HepG2 (cell line): ENCODE measurements at regions not wholly inside any gene's neighbourhood (a gene's known extent, or its start where the extent isn't known, plus 50 kb on each side); places are given as distances from the start of the nearest gene placed in this dataset.

Experiments
- ATAC-seq: fragments of 200-7000 bp; cut with Tn5 transposase; 3 replicates; pipeline ENCODE4 v1.9.1; 2020; ENCODE audit warnings: mild to moderate bottlenecking, moderate library complexity
- BruUV-seq: library from RNA; stranded (reverse); fragments of 400-500 nt; replicated peaks from 2 replicates; lab custom pipeline; 2021; lab: Mats Ljungman, UMichigan
- CTCF ChIA-PET: fragments of 300-600 bp; formaldehyde crosslinking; extraction: SDS; loops from one replicate; lab custom pipeline; 2021; ENCODE audit warnings: low total read pairs, inconsistent platforms, low intra/inter-chr PET ratio; lab: Yijun Ruan, JAX
- POLR2A ChIA-PET: fragments of 350-600 bp; sonication (Branson Sonifier 250); formaldehyde crosslinking; loops from one replicate; lab custom pipeline; 2020; ENCODE audit warnings: antibody characterized with exemption, inconsistent platforms; lab: Yijun Ruan, JAX
- DNase-seq: peaks from one replicate; pipeline ENCODE4 v3.0.0-alpha.2; 2015; ENCODE audit warnings: low spot score
- FAIRE-seq: peaks from 3 replicates; lab custom pipeline; 2011; peaks lifted over from hg19 to GRCh38; lab: Jason Lieb, UNC
- H2AFZ ChIP-seq: one replicate; pipeline ENCODE4 v1.6.1; 2011; ENCODE audit warnings: low read length, inconsistent platforms
- H3K27ac ChIP-seq: fragments of 300-600 bp; 3 replicates; pipeline ENCODE4 v1.8.0; 2011; ENCODE audit warnings: mixed run types, mild to moderate bottlenecking, mixed read lengths, low read length, inconsistent platforms; ENCODE audit not compliant: insufficient read depth; ENCODE audit errors: extremely low read length
- H3K27me3 ChIP-seq, 2 experiments: fragments of 200-600 bp in 1 of 2; 2 replicates in 1 of 2; 3 replicates in 1 of 2; pipeline versions ENCODE4 v1.6.0 to v1.8.0; 2011; ENCODE audit warnings: low read length in 2 of 2, mild to moderate bottlenecking in 2 of 2, moderate library complexity in 2 of 2, inconsistent platforms in 1 of 2; ENCODE audit not compliant: insufficient read depth in 2 of 2, control insufficient read depth in 1 of 2
- H3K36me3 ChIP-seq, 2 experiments: fragments of 200-600 bp in 1 of 2; replicated peaks in 1 of 2; 2 replicates in 1 of 2; 3 replicates in 1 of 2; pipeline versions ENCODE4 v1.5.1 to v1.8.0; 2011; ENCODE audit warnings: low read length in 2 of 2, inconsistent platforms in 1 of 2; ENCODE audit not compliant: insufficient read depth in 2 of 2, control insufficient read depth in 1 of 2
- H3K4me1 ChIP-seq: 2 replicates; pipeline ENCODE4 v1.5.1; 2012; ENCODE audit warnings: low read length, inconsistent platforms; ENCODE audit not compliant: insufficient read depth
- H3K4me2 ChIP-seq: 2 replicates; pipeline ENCODE4 v1.6.0; 2011; ENCODE audit warnings: low read depth, low read length, inconsistent platforms
- H3K4me3 ChIP-seq, 3 experiments: fragments of 200-600 bp in 1 of 3; sonication (generic), shearing (Covaris generic) in 1 of 3; replicated peaks in 1 of 3; 2 replicates each; pipeline ENCODE4 v1.5.1; 2011 to 2016; ENCODE audit warnings: low read length in 3 of 3, inconsistent platforms in 2 of 3, low read depth in 2 of 3, mild to moderate bottlenecking in 2 of 3, control low read depth in 1 of 3, mixed read lengths in 1 of 3; ENCODE audit not compliant: insufficient read depth in 1 of 3
- H3K79me2 ChIP-seq: one replicate; pipeline ENCODE4 v1.6.1; 2011; ENCODE audit warnings: low read length, inconsistent platforms; ENCODE audit not compliant: insufficient read depth
- H3K9ac ChIP-seq: 2 replicates; pipeline ENCODE4 v1.6.0; 2011; ENCODE audit warnings: mild to moderate bottlenecking, low read depth, low read length, inconsistent platforms; ENCODE audit not compliant: insufficient read depth
- H3K9me3 ChIP-seq: 2 replicates; pipeline ENCODE4 v1.5.1; 2012; ENCODE audit warnings: mild to moderate bottlenecking, low read length
- H4K20me1 ChIP-seq: 2 replicates; pipeline ENCODE4 v1.6.0; 2011; ENCODE audit warnings: inconsistent platforms, mild to moderate bottlenecking, low read length, moderate library complexity; ENCODE audit not compliant: insufficient read depth
- FOXA3 ChIP-seq: IDR thresholded peaks from 2 replicates; pipeline ENCODE4 v1.6.1; 2016; ENCODE audit warnings: missing genetic modification reagents, missing compliant biosample characterization
- HHEX ChIP-seq: IDR thresholded peaks from 2 replicates; pipeline ENCODE4 v1.6.1; 2016; ENCODE audit warnings: control low read depth
- JUNB ChIP-seq: sonication (generic); formaldehyde crosslinking; IDR thresholded peaks from 2 replicates; pipeline ENCODE4 v1.8.0; 2022; ENCODE audit warnings: missing genetic modification reagents, mild to moderate bottlenecking, borderline replicate concordance
- JUND ChIP-seq: sonication (generic); formaldehyde crosslinking; IDR thresholded peaks from 2 replicates; pipeline ENCODE4 v1.8.0; 2022; ENCODE audit warnings: mild to moderate bottlenecking, missing genetic modification reagents
- MLLT10 ChIP-seq: sonication (generic); formaldehyde crosslinking; IDR thresholded peaks from 2 replicates; pipeline ENCODE4 v1.4.0; 2020; ENCODE audit warnings: missing genetic modification reagents
- NFRKB ChIP-seq: fragments of 450-650 bp; IDR thresholded peaks from 2 replicates; pipeline ENCODE4 v1.6.1; 2017
- POLR2G ChIP-seq: fragments of 200-400 bp; formaldehyde crosslinking; IDR thresholded peaks from 2 replicates; pipeline ENCODE4 v1.6.1; 2018; ENCODE audit warnings: mild to moderate bottlenecking, low read depth, low read length, moderate library complexity
- RELA ChIP-seq: sonication (generic); formaldehyde crosslinking; IDR thresholded peaks from 2 replicates; pipeline ENCODE4 v1.4.0; 2020; ENCODE audit warnings: missing genetic modification reagents
- ZBTB43 ChIP-seq: sonication (generic); formaldehyde crosslinking; conservative IDR thresholded peaks from 2 replicates; pipeline ENCODE4 v1.4.0; 2020; ENCODE audit warnings: missing genetic modification reagents
- ZNF326 ChIP-seq: sonication (generic); formaldehyde crosslinking; IDR thresholded peaks from 2 replicates; pipeline ENCODE4 v1.4.0; 2020; ENCODE audit warnings: missing genetic modification reagents, borderline replicate concordance
- ZNF431 ChIP-seq: sonication (generic); formaldehyde crosslinking; IDR thresholded peaks from 2 replicates; pipeline ENCODE4 v1.9.0; 2022; ENCODE audit warnings: missing genetic modification reagents, low read depth, mild to moderate bottlenecking, borderline replicate concordance
- ZNF546 ChIP-seq: sonication (generic); formaldehyde crosslinking; conservative IDR thresholded peaks from 2 replicates; pipeline ENCODE4 v1.8.1; 2023; ENCODE audit warnings: mild to moderate bottlenecking, missing genetic modification reagents
- ZNF784 ChIP-seq: sonication (generic); formaldehyde crosslinking; IDR thresholded peaks from 2 replicates; pipeline ENCODE4 v1.5.1; 2020; ENCODE audit warnings: missing genetic modification reagents, mild to moderate bottlenecking, borderline replicate concordance
- ZNF788 ChIP-seq: sonication (generic); formaldehyde crosslinking; IDR thresholded peaks from 2 replicates; pipeline ENCODE4 v1.5.0; 2020; ENCODE audit warnings: mild to moderate bottlenecking, missing genetic modification reagents, borderline replicate concordance
- WGBS: methylation state at CpG from one replicate; pipeline ENCODE4 v1.1.6; 2017; ENCODE audit warnings: low lambda C conversion rate; 5-methylcytosine and 5-hydroxymethylcytosine counted together
- in situ Hi-C: cut with HindIII; loops from 2 replicates; pipeline ENCODE4 v1.10.0; 2017; ENCODE audit warnings: low pct_unique_long_range_greater_than_20kb; ENCODE audit not compliant: extremely low pct_ligation_motif_present
- intact Hi-C: fragments of 100-400 bp; cut with micrococcal nuclease; formaldehyde crosslinking; loops from one replicate; pipeline ENCODE4 v1.10.0; 2022; ENCODE audit not compliant: unreplicated experiment

- FAIRE-seq (no peak), DNase-seq (no peak), ATAC-seq (no peak)
- H3K9me3 ChIP-seq: no peaks in the 10 kb centered on the region
- H3K36me3 ChIP-seq: no peaks in the 10 kb centered on the region
- intact Hi-C loops: no loop called here
- 0% methylated on average over 3 of the region's 3 CpGs for WGBS
- H3K4me2 ChIP-seq: no peak overlapping the region
- no peak overlapping the region for H3K27ac ChIP-seq
- no peaks in the 10 kb centered on the region for H3K79me2 ChIP-seq
- BruUV-seq: no TSS peak
- H4K20me1 ChIP-seq: no peaks in the 10 kb centered on the region
- in situ Hi-C loops: no loop called here
- TF ChIP-seq JUND (CRISPR knock-in tag) (no peak), ZNF431 (no peak), ZNF788 (CRISPR knock-in tag) (no peak), ZNF784 (no peak), JUNB (CRISPR knock-in tag) (no peak), HHEX (CRISPR knock-in tag) (no peak), RELA (CRISPR knock-in tag) (no peak), FOXA3 (CRISPR knock-in tag) (no peak), POLR2G (no peak), ZNF546 (no peak), MLLT10 (CRISPR knock-in tag) (no peak), ZBTB43 (CRISPR knock-in tag) (no peak), NFRKB (no peak), ZNF326 (no peak)
- ChIA-PET POLR2A (no interaction called here), CTCF (no interaction called here)
- H3K4me1 ChIP-seq: no peaks in the 10 kb centered on the region
- no peaks in the 10 kb centered on the region for H3K27me3 ChIP-seq
- H2AFZ ChIP-seq: no peak overlapping the region
- no peak overlapping the region for H3K4me3 ChIP-seq
- no peak overlapping the region for H3K9ac ChIP-seq
These were observed 312.1 kb upstream of the ZEB2 start for GRCh38 chr2:144832048-144832447.
